Activated CD4-positive, alpha-beta T cell treated with anti-CD3 and anti-CD28 coated beads, Interleukin-2, amount 50 U/mL, for 4 hours (primary cell): ENCODE measurements at regions not wholly inside any gene's neighbourhood (a gene's known extent, or its start where the extent isn't known, plus 50 kb on each side); places are given as distances from the start of the nearest gene placed in this dataset.

ENCODE experiments used
- DNase-seq, 2 experiments: peaks; one replicate each; pipeline ENCODE4 v3.0.0-alpha.2; 2020

- DNase-seq: no peak
Observed at GRCh38 chr5:175162036-175162435, 281.9 kb downstream of the DRD1 start.

- DNase-seq: no peak
Observed at GRCh38 chr5:175159956-175160355, 284.0 kb downstream of the DRD1 start.

GRCh38 chr5:175148636-175149172 is 295.3 kb downstream of the DRD1 start:
- no peak for DNase-seq

- no peak for DNase-seq
Observed at GRCh38 chr5:175146733-175147132, 297.2 kb downstream of the DRD1 start.

GRCh38 chr5:175141421-175141820 is 302.6 kb downstream of the DRD1 start:
- no peak for DNase-seq

GRCh38 chr5:175133185-175133584 is 310.8 kb downstream of the DRD1 start:
- DNase-seq: no peak

- DNase-seq: no peak
Observed at GRCh38 chr5:175131432-175131831, 312.6 kb downstream of the DRD1 start.

GRCh38 chr5:175129619-175130018 is 314.4 kb downstream of the DRD1 start:
- DNase-seq: no peak

- no peak for DNase-seq
Observed at GRCh38 chr5:175129121-175129520, 314.9 kb downstream of the DRD1 start.

- no peak for DNase-seq
Observed at GRCh38 chr5:175124821-175125220, 319.2 kb downstream of the DRD1 start.

- DNase-seq: no peak
Observed at GRCh38 chr5:175124251-175124813, 319.6 kb downstream of the DRD1 start.

GRCh38 chr5:175123542-175123941 is 320.4 kb downstream of the DRD1 start:
- DNase-seq: no peak

GRCh38 chr5:175121457-175121856 is 322.5 kb downstream of the DRD1 start:
- DNase-seq: no peak

- no peak for DNase-seq
Observed at GRCh38 chr5:175120412-175120811, 323.6 kb downstream of the DRD1 start.

GRCh38 chr5:175118700-175119309 is 325.2 kb downstream of the DRD1 start:
- no peak for DNase-seq

GRCh38 chr5:175116466-175117048 is 327.4 kb downstream of the DRD1 start:
- no peak for DNase-seq

- DNase-seq: no peak
Observed at GRCh38 chr5:175115831-175116230, 328.2 kb downstream of the DRD1 start.

GRCh38 chr5:175113947-175114346 is 330.0 kb downstream of the DRD1 start:
- DNase-seq: no peak

- DNase-seq: no peak
Observed at GRCh38 chr5:175109058-175109755, 334.8 kb downstream of the DRD1 start.

- no peak for DNase-seq
Observed at GRCh38 chr5:175107865-175108264, 336.1 kb downstream of the DRD1 start.

- no peak for DNase-seq
Observed at GRCh38 chr5:175107028-175107588, 336.9 kb downstream of the DRD1 start.

GRCh38 chr5:175104677-175105076 is 339.3 kb downstream of the DRD1 start:
- no peak for DNase-seq

GRCh38 chr5:175103746-175104145 is 340.2 kb downstream of the DRD1 start:
- DNase-seq: no peak

- no peak for DNase-seq
Observed at GRCh38 chr5:175102717-175103116, 341.3 kb downstream of the DRD1 start.
